ENCODE measurements at regions not wholly inside any gene's neighbourhood (a gene's known extent, or its start where the extent isn't known, plus 50 kb on each side); places are given as distances from the start of the nearest gene placed in this dataset.
"Not testable (repeated sequence)": the region's sequence is repeated elsewhere in the genome, so short reads cannot be mapped to it uniquely, and the experiment has no call there.

DNA sequence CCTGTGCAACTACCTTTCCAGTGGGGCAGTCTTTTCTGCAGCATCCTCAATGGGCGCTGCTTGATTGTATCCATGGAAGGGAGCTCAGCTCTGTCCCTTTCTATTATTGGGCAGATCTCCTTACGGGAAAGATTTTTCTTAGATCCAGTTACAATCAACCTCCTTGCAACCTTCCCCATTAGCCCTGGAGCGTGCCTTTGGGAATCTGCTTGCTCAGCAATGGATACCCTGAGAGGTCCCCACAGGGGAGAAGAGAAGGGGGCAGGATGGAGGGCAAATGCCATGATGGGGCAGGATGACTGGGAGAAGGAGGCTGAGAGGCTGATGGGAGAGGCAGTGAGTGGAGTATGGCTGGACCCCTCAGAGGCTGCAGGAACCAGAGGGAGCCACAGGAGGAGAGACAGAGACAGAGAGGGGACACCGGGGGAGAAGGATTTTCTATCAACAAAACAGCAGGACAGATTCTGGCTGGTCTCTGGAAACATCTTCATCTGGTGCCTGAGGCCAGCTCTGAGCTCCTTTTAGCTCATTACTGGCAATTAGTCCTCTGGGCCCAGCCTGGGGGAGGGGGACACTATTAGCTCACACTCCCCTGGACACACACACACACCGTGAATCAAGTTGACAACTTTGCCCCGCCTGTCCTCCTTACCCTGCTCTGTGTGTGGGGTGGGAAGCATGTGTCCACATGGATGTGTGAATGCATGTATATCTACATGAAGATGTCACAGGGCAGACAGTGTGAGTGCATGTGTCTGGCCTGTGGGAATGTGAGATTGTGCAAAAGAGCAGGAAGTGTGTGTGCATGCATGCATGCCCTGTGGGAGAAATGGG is 80.8 kb upstream of the PAX2 start:
- ATAC-seq (ENCODE audit: low read depth): no peak
- TF ChIP-seq CTCF (IDR thresholded peaks at IDR 0.05) (no peak), EZH2 (IDR thresholded peaks at IDR 0.05; ENCODE audit: borderline replicate concordance, insufficient read depth, low read depth, low read length, poor library complexity, severe bottlenecking) (no peak)
- POLR2A ChIA-PET: no interaction called here

DNA sequence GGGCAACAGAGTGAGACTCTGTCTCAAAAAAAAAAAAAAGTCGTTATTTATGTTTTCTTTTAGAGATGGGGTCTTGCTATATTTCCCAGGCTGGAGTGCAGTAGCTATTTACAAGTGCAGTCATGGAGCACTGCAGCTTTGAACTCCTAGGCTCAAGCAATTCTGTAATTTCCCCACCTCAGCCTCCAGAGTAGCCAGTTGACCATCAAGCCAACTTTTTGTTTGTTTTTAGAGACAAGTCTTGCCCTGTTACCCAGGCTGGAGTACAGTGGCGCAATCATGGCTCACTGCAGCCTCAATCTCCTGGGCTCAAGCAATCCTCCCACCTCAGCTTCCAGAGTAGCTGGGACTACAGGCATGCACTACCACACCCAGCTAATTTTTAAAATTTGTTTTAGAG is 78.7 kb upstream of the PAX2 start:
- H3K4me1 Mint-ChIP-seq; H3K4me1 ChIP-seq (ENCODE audit: control insufficient read depth in 2 of 2, insufficient read depth in 2 of 2, low read length in 2 of 2); DNase-seq; CTCF ChIA-PET; H3K79me2 ChIP-seq (ENCODE audit: control insufficient read depth, insufficient read depth, low read length); H3K27ac Mint-ChIP-seq; H3K4me2 ChIP-seq (replicated peaks; ENCODE audit: low read depth, low read length, poor library complexity, severe bottlenecking); H3K27ac ChIP-seq (ENCODE audit: low read length in 2 of 2); H2AFZ ChIP-seq (ENCODE audit: insufficient read depth, low read depth, low read length, poor library complexity, severe bottlenecking); H3K9ac ChIP-seq (ENCODE audit: low read length); H3K4me3 Mint-ChIP-seq; intact Hi-C loops (cut with micrococcal nuclease); H3K4me3 ChIP-seq (ENCODE audit: control extremely low read depth in 1 of 5, extremely low read depth in 1 of 5, insufficient read depth in 1 of 5, low read depth in 2 of 5, low read length in 4 of 5); H4K20me1 ChIP-seq (ENCODE audit: control insufficient read depth, insufficient read depth, low read length, poor library complexity, severe bottlenecking); H3K36me3 ChIP-seq (replicated peaks in 1 of 2; ENCODE audit: control extremely low read depth in 1 of 2, control insufficient read depth in 1 of 2, extremely low read depth in 1 of 2, insufficient read depth in 2 of 2, low read length in 1 of 2); ATAC-seq (ENCODE audit: low read depth); POLR2A ChIA-PET; H3K9me3 Mint-ChIP-seq (ENCODE audit: insufficient read depth); H3K9me3 ChIP-seq (ENCODE audit: control extremely low read depth in 1 of 3, control insufficient read depth in 2 of 3, insufficient read depth in 1 of 3, low read length in 2 of 3): not testable (repeated sequence)
- H3K27me3 Mint-ChIP-seq: peaks cover 72% of the 10 kb centered on the region
- peaks cover 0 to 60% (median 27%) of the 10 kb centered on the region in 4 experiments for H3K27me3 ChIP-seq (replicated peaks in 1 of 4; ENCODE audit: control extremely low read depth in 1 of 4, control insufficient read depth in 3 of 4, insufficient read depth in 4 of 4, low read length in 3 of 4)
- WGBS (ENCODE audit: insufficient coverage): 92% methylated on average over 2 of the region's 2 CpGs

More for the DNA sequence above, 80.8 kb upstream of the PAX2 start:
- H3K4me1 Mint-ChIP-seq: no peaks in the 10 kb centered on the region
- H3K27me3 Mint-ChIP-seq: peaks cover 74% of the 10 kb centered on the region
- Histone ChIP-seq H3K79me2 (ENCODE audit: control insufficient read depth, insufficient read depth, low read length) (no peaks in the 10 kb centered on the region), H3K36me3 (replicated peaks in 1 of 2; ENCODE audit: control extremely low read depth in 1 of 2, control insufficient read depth in 1 of 2, extremely low read depth in 1 of 2, insufficient read depth in 2 of 2, low read length in 1 of 2) (no peaks in the 10 kb centered on the region), H3K27ac (ENCODE audit: low read length in 2 of 2) (no peak overlapping the region), H3K4me2 (replicated peaks; ENCODE audit: low read depth, low read length, poor library complexity, severe bottlenecking) (no peak overlapping the region), H3K9me3 (ENCODE audit: control extremely low read depth in 1 of 3, control insufficient read depth in 2 of 3, insufficient read depth in 1 of 3, low read length in 2 of 3) (peaks cover 0 to 11% (median 0%) of the 10 kb centered on the region in 3 donors), H3K4me3 (ENCODE audit: control extremely low read depth in 1 of 5, extremely low read depth in 1 of 5, insufficient read depth in 1 of 5, low read depth in 2 of 5, low read length in 4 of 5) (no peak overlapping the region), H3K9ac (ENCODE audit: low read length) (no peak overlapping the region), H3K27me3 (replicated peaks in 1 of 4; ENCODE audit: control extremely low read depth in 1 of 4, control insufficient read depth in 3 of 4, insufficient read depth in 4 of 4, low read length in 3 of 4) (peaks cover 0 to 58% (median 19%) of the 10 kb centered on the region in 4 experiments), H4K20me1 (ENCODE audit: control insufficient read depth, insufficient read depth, low read length, poor library complexity, severe bottlenecking) (no peaks in the 10 kb centered on the region), H3K4me1 (ENCODE audit: control insufficient read depth in 2 of 2, insufficient read depth in 2 of 2, low read length in 2 of 2) (no peaks in the 10 kb centered on the region), H2AFZ (ENCODE audit: insufficient read depth, low read depth, low read length, poor library complexity, severe bottlenecking) (no peak overlapping the region)
- intact Hi-C loops (cut with micrococcal nuclease): no loop called here
- no peak for DNase-seq
- WGBS (ENCODE audit: insufficient coverage): 0% methylated on average over 1 of the region's 6 CpGs
- no peak overlapping the region for H3K27ac Mint-ChIP-seq
- CTCF ChIA-PET: interaction anchor here (0.6 to 1.1 kb wide), 2 partner anchors 72 to 78 kb away, joined by 3 to 5 read pairs; no protein-coding TSS in a partner anchor
- H3K4me3 Mint-ChIP-seq: no peak overlapping the region
- H3K9me3 Mint-ChIP-seq (ENCODE audit: insufficient read depth): no peaks in the 10 kb centered on the region
